GM10266 (cell line): ENCODE measurements at regions not wholly inside any gene's neighbourhood (a gene's known extent, or its start where the extent isn't known, plus 50 kb on each side); places are given as distances from the start of the nearest gene placed in this dataset.

Experiments
- DNase-seq: peaks from one replicate; pipeline ENCODE4 v3.0.0; 2012; ENCODE audit errors: extremely low spot score
- TF ChIP-seq, protein P1 (sequence below): IDR thresholded peaks from 2 replicates; pipeline ENCODE4 v1.5.1; 2012; ENCODE audit warnings: mild to moderate bottlenecking, low read depth; ENCODE audit not compliant: control insufficient read depth, insufficient read depth; ENCODE audit errors: missing control alignments

DNA sequence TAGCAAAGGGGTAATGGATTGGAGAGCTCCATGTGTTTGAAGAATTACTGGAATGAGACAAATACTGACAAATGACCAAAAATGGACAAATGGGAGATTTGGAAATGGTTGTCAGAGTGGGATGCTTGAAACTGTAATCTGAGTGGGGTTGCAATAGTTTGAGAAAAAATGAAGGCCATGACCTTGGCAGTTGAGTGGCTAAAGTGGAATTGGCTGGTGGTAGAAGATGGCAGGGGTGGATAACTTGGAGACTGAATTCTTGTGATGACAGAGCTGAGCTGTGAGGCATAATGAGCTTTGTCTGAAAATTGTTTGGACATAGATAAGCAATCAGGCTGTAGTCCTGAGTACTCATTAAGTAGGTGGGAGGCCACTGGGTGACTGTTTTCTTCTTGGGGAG, 222.5 kb upstream of the PRICKLE1 start:
- TF ChIP-seq, protein P1, sequence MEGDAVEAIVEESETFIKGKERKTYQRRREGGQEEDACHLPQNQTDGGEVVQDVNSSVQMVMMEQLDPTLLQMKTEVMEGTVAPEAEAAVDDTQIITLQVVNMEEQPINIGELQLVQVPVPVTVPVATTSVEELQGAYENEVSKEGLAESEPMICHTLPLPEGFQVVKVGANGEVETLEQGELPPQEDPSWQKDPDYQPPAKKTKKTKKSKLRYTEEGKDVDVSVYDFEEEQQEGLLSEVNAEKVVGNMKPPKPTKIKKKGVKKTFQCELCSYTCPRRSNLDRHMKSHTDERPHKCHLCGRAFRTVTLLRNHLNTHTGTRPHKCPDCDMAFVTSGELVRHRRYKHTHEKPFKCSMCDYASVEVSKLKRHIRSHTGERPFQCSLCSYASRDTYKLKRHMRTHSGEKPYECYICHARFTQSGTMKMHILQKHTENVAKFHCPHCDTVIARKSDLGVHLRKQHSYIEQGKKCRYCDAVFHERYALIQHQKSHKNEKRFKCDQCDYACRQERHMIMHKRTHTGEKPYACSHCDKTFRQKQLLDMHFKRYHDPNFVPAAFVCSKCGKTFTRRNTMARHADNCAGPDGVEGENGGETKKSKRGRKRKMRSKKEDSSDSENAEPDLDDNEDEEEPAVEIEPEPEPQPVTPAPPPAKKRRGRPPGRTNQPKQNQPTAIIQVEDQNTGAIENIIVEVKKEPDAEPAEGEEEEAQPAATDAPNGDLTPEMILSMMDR, result no peak
- DNase-seq, result no peak

DNA sequence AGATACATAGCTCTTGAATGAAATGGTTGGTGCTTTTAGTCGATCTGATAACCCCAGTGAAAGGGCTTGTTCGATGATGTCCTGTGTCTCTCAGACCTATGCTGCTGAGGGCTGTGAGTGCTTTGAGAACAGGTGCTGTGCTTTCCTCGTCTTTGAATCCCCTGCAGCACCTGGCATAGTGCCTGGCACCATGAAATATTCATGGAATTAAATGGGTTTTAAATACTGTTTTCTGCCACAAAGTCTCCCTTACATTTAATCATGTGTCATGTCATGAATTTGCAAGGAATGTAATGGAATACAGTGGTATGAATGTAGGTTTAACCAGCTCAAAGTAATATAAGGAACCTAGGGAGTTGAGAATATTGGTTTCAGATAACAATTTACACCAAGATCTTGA, 220.5 kb upstream of the PRICKLE1 start:
- TF ChIP-seq, protein P1, result no peak
- no peak for DNase-seq

GRCh38 chr12:42809226-42809625, 219.7 kb upstream of the PRICKLE1 start:
- no peak for DNase-seq
- TF ChIP-seq, protein P1, result no peak

GRCh38 chr12:42807766-42808165, 218.2 kb upstream of the PRICKLE1 start:
- DNase-seq, result no peak
- TF ChIP-seq, protein P1, result no peak

- TF ChIP-seq, protein P1, result no peak
Observed at GRCh38 chr12:42807251-42807650, 217.7 kb upstream of the PRICKLE1 start.

GRCh38 chr12:42804928-42805327, 215.4 kb upstream of the PRICKLE1 start:
- no peak for DNase-seq
- TF ChIP-seq, protein P1, result peak; percentile 3

More at GRCh38 chr12:42807251-42807650, 217.7 kb upstream of the PRICKLE1 start:
- DNase-seq, result no peak

DNA sequence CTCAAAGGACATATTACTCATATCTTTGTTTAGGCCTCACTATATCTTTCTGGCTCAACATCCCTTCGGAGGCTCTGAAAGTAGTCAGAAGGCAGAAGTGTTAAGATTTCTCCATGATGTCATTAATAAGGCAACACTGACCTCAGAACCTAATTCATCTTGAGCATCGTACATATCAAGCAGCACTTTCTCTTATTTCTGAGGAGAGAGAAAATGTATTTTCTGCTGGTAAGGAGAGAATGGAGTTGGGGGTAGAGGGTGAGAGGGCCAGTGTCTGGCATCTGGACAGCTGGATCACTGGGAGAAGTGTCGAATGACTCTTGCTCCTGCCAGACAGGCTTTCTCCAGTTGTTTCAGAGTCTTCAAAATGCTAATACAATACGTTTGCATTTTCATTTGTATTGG, 213.2 kb upstream of the PRICKLE1 start:
- TF ChIP-seq, protein P1, result no peak
- DNase-seq, result no peak
